D341Med (cell line): ENCODE measurements at regions not wholly inside any gene's neighbourhood (a gene's known extent, or its start where the extent isn't known, plus 50 kb on each side); places are given as distances from the start of the nearest gene placed in this dataset.
"Not testable (repeated sequence)": the region's sequence is repeated elsewhere in the genome, so short reads cannot be mapped to it uniquely, and the experiment has no call there.

Experiments used
- DNase-seq: peaks from one replicate; pipeline ENCODE4 v3.0.0; 2012; ENCODE audit warnings: low spot score

- no peak for DNase-seq
These were observed 88.2 kb downstream of the KLHL28 start for GRCh38 chr14:44873536-44873935.

- DNase-seq = no peak
These were observed 95.0 kb downstream of the KLHL28 start for GRCh38 chr14:44866770-44867169.

- no peak for DNase-seq
These were observed 95.4 kb downstream of the KLHL28 start for GRCh38 chr14:44866322-44866721.

- no peak for DNase-seq
These were observed 98.5 kb downstream of the KLHL28 start for GRCh38 chr14:44863271-44863670.

GRCh38 chr14:44854114-44854513 is 107.6 kb downstream of the KLHL28 start:
- no peak for DNase-seq

- DNase-seq = no peak
These were observed 114.0 kb downstream of the KLHL28 start for GRCh38 chr14:44847526-44848309.

GRCh38 chr14:44846232-44846824 is 115.4 kb downstream of the KLHL28 start:
- peak; percentile 53 for DNase-seq

- not testable (repeated sequence) for DNase-seq
These were observed 125.8 kb downstream of the KLHL28 start for GRCh38 chr14:44835928-44836327.

GRCh38 chr14:44833376-44834060 is 128.2 kb downstream of the KLHL28 start:
- no peak for DNase-seq

- DNase-seq = no peak
These were observed 131.4 kb downstream of the KLHL28 start for GRCh38 chr14:44830371-44830770.

GRCh38 chr14:44829021-44829420 is 132.7 kb downstream of the KLHL28 start:
- no peak for DNase-seq

- no peak for DNase-seq
These were observed 133.7 kb downstream of the KLHL28 start for GRCh38 chr14:44828023-44828422.

GRCh38 chr14:44820230-44820964 is 141.3 kb downstream of the KLHL28 start:
- no peak for DNase-seq

GRCh38 chr14:44814196-44814595 is 147.6 kb downstream of the KLHL28 start:
- no peak for DNase-seq

- DNase-seq = no peak
These were observed 149.1 kb downstream of the KLHL28 start for GRCh38 chr14:44812672-44813071.

GRCh38 chr14:44804391-44804790 is 157.4 kb downstream of the KLHL28 start:
- no peak for DNase-seq

- DNase-seq = peak; percentile 63
These were observed 158.4 kb downstream of the KLHL28 start for GRCh38 chr14:44803239-44803905.

GRCh38 chr14:44798386-44799242 is 163.1 kb downstream of the KLHL28 start:
- no peak for DNase-seq

GRCh38 chr14:44795725-44796124 is 166.0 kb downstream of the KLHL28 start:
- DNase-seq = no peak

GRCh38 chr14:44791730-44792129 is 170.0 kb downstream of the KLHL28 start:
- DNase-seq = no peak

GRCh38 chr14:44788612-44789011 is 173.1 kb downstream of the KLHL28 start:
- DNase-seq = no peak
